HepG2 (cell line): ENCODE measurements at regions not wholly inside any gene's neighbourhood (a gene's known extent, or its start where the extent isn't known, plus 50 kb on each side); places are given as distances from the start of the nearest gene placed in this dataset.

Experiments
- ATAC-seq: fragments of 200-7000 bp; cut with Tn5 transposase; 3 replicates; pipeline ENCODE4 v1.9.1; 2020; ENCODE audit warnings: mild to moderate bottlenecking, moderate library complexity
- BruUV-seq: library from RNA; stranded (reverse); fragments of 400-500 nt; replicated peaks from 2 replicates; lab custom pipeline; 2021; lab: Mats Ljungman, UMichigan
- CTCF ChIA-PET: fragments of 300-600 bp; formaldehyde crosslinking; extraction: SDS; loops from one replicate; lab custom pipeline; 2021; ENCODE audit warnings: low total read pairs, inconsistent platforms, low intra/inter-chr PET ratio; lab: Yijun Ruan, JAX
- POLR2A ChIA-PET: fragments of 350-600 bp; sonication (Branson Sonifier 250); formaldehyde crosslinking; loops from one replicate; lab custom pipeline; 2020; ENCODE audit warnings: antibody characterized with exemption, inconsistent platforms; lab: Yijun Ruan, JAX
- DNase-seq: peaks from one replicate; pipeline ENCODE4 v3.0.0-alpha.2; 2015; ENCODE audit warnings: low spot score
- FAIRE-seq: peaks from 3 replicates; lab custom pipeline; 2011; peaks lifted over from hg19 to GRCh38; lab: Jason Lieb, UNC
- H2AFZ ChIP-seq: one replicate; pipeline ENCODE4 v1.6.1; 2011; ENCODE audit warnings: low read length, inconsistent platforms
- H3K27ac ChIP-seq: fragments of 300-600 bp; 3 replicates; pipeline ENCODE4 v1.8.0; 2011; ENCODE audit warnings: mixed run types, mild to moderate bottlenecking, mixed read lengths, low read length, inconsistent platforms; ENCODE audit not compliant: insufficient read depth; ENCODE audit errors: extremely low read length
- H3K27me3 ChIP-seq, 2 experiments: fragments of 200-600 bp in 1 of 2; 2 replicates in 1 of 2; 3 replicates in 1 of 2; pipeline versions ENCODE4 v1.6.0 to v1.8.0; 2011; ENCODE audit warnings: low read length in 2 of 2, mild to moderate bottlenecking in 2 of 2, moderate library complexity in 2 of 2, inconsistent platforms in 1 of 2; ENCODE audit not compliant: insufficient read depth in 2 of 2, control insufficient read depth in 1 of 2
- H3K36me3 ChIP-seq, 2 experiments: fragments of 200-600 bp in 1 of 2; replicated peaks in 1 of 2; 2 replicates in 1 of 2; 3 replicates in 1 of 2; pipeline versions ENCODE4 v1.5.1 to v1.8.0; 2011; ENCODE audit warnings: low read length in 2 of 2, inconsistent platforms in 1 of 2; ENCODE audit not compliant: insufficient read depth in 2 of 2, control insufficient read depth in 1 of 2
- H3K4me1 ChIP-seq: 2 replicates; pipeline ENCODE4 v1.5.1; 2012; ENCODE audit warnings: low read length, inconsistent platforms; ENCODE audit not compliant: insufficient read depth
- H3K4me2 ChIP-seq: 2 replicates; pipeline ENCODE4 v1.6.0; 2011; ENCODE audit warnings: low read depth, low read length, inconsistent platforms
- H3K4me3 ChIP-seq, 3 experiments: fragments of 200-600 bp in 1 of 3; sonication (generic), shearing (Covaris generic) in 1 of 3; replicated peaks in 1 of 3; 2 replicates each; pipeline ENCODE4 v1.5.1; 2011 to 2016; ENCODE audit warnings: low read length in 3 of 3, inconsistent platforms in 2 of 3, low read depth in 2 of 3, mild to moderate bottlenecking in 2 of 3, control low read depth in 1 of 3, mixed read lengths in 1 of 3; ENCODE audit not compliant: insufficient read depth in 1 of 3
- H3K79me2 ChIP-seq: one replicate; pipeline ENCODE4 v1.6.1; 2011; ENCODE audit warnings: low read length, inconsistent platforms; ENCODE audit not compliant: insufficient read depth
- H3K9ac ChIP-seq: 2 replicates; pipeline ENCODE4 v1.6.0; 2011; ENCODE audit warnings: mild to moderate bottlenecking, low read depth, low read length, inconsistent platforms; ENCODE audit not compliant: insufficient read depth
- H3K9me3 ChIP-seq: 2 replicates; pipeline ENCODE4 v1.5.1; 2012; ENCODE audit warnings: mild to moderate bottlenecking, low read length
- H4K20me1 ChIP-seq: 2 replicates; pipeline ENCODE4 v1.6.0; 2011; ENCODE audit warnings: inconsistent platforms, mild to moderate bottlenecking, low read length, moderate library complexity; ENCODE audit not compliant: insufficient read depth
- CREM ChIP-seq, 2 experiments: sonication (generic) in 1 of 2; formaldehyde crosslinking in 1 of 2; IDR thresholded peaks; 2 replicates each; pipeline versions ENCODE4 v1.4.0 to v1.6.1; 2016 to 2020; ENCODE audit warnings: antibody characterized with exemption in 1 of 2, mild to moderate bottlenecking in 1 of 2, missing genetic modification reagents in 1 of 2
- MTF2 ChIP-seq: sonication (generic); formaldehyde crosslinking; IDR thresholded peaks from 2 replicates; pipeline ENCODE4 v1.5.0; 2020; ENCODE audit warnings: missing genetic modification reagents, borderline replicate concordance
- NAIF1 ChIP-seq: sonication (generic); formaldehyde crosslinking; IDR thresholded peaks from 2 replicates; pipeline ENCODE4 v1.5.0; 2020; ENCODE audit warnings: mild to moderate bottlenecking, missing genetic modification reagents, borderline replicate concordance
- NCOA1 ChIP-seq: sonication (generic); formaldehyde crosslinking; IDR thresholded peaks from 2 replicates; pipeline ENCODE4 v1.9.0; 2021; ENCODE audit warnings: missing genetic modification reagents
- PHF5A ChIP-seq: IDR thresholded peaks from one replicate; pipeline ENCODE4 v1.6.1; 2018; ENCODE audit warnings: low read depth, missing genetic modification reagents; ENCODE audit not compliant: unreplicated experiment
- PPARG ChIP-seq: conservative IDR thresholded peaks from 2 replicates; pipeline ENCODE4 v1.6.1; 2016; ENCODE audit warnings: missing biosample characterization, missing genetic modification reagents
- SPEN ChIP-seq: sonication (generic); formaldehyde crosslinking; IDR thresholded peaks from 2 replicates; pipeline ENCODE4 v1.5.1; 2020; ENCODE audit warnings: low read depth, mild to moderate bottlenecking, missing genetic modification reagents
- XRCC5 ChIP-seq: fragments of 200-400 bp; formaldehyde crosslinking; optimal IDR thresholded peaks from 2 replicates; pipeline ENCODE3; 2017; ENCODE audit warnings: mild to moderate bottlenecking, low read length
- ZFAT ChIP-seq: sonication (generic); formaldehyde crosslinking; conservative IDR thresholded peaks from 2 replicates; pipeline ENCODE4 v1.8.1; 2023; ENCODE audit warnings: missing genetic modification reagents, inconsistent platforms
- ZNF224 ChIP-seq: sonication (generic); formaldehyde crosslinking; IDR thresholded peaks from 2 replicates; pipeline ENCODE4 v1.5.0; 2020; ENCODE audit warnings: mild to moderate bottlenecking, missing genetic modification reagents
- ZNF354B ChIP-seq: sonication (generic); formaldehyde crosslinking; IDR thresholded peaks from 2 replicates; pipeline ENCODE4 v1.8.0; 2022; ENCODE audit warnings: mild to moderate bottlenecking, missing genetic modification reagents
- ZNF430 ChIP-seq: sonication (generic); formaldehyde crosslinking; IDR thresholded peaks from 2 replicates; pipeline ENCODE4 v1.9.0; 2021; ENCODE audit warnings: mild to moderate bottlenecking, missing genetic modification reagents
- ZNF704 ChIP-seq: sonication (generic); formaldehyde crosslinking; IDR thresholded peaks from 2 replicates; pipeline ENCODE4 v1.8.1; 2023; ENCODE audit warnings: mild to moderate bottlenecking, inconsistent platforms, moderate library complexity, missing genetic modification reagents, borderline replicate concordance
- WGBS: methylation state at CpG from one replicate; pipeline ENCODE4 v1.1.6; 2017; ENCODE audit warnings: low lambda C conversion rate; 5-methylcytosine and 5-hydroxymethylcytosine counted together
- in situ Hi-C: cut with HindIII; loops from 2 replicates; pipeline ENCODE4 v1.10.0; 2017; ENCODE audit warnings: low pct_unique_long_range_greater_than_20kb; ENCODE audit not compliant: extremely low pct_ligation_motif_present
- intact Hi-C: fragments of 100-400 bp; cut with micrococcal nuclease; formaldehyde crosslinking; loops from one replicate; pipeline ENCODE4 v1.10.0; 2022; ENCODE audit not compliant: unreplicated experiment
- TF ChIP-seq, protein P1 (sequence below): sonication (generic); formaldehyde crosslinking; IDR thresholded peaks from 2 replicates; pipeline ENCODE4 v1.5.0; 2020; ENCODE audit warnings: mild to moderate bottlenecking, missing genetic modification reagents, borderline replicate concordance
- TF ChIP-seq, protein P2 (sequence below): sonication (generic); formaldehyde crosslinking; IDR thresholded peaks from 2 replicates; pipeline ENCODE4 v1.4.0; 2020; ENCODE audit warnings: mild to moderate bottlenecking, missing genetic modification reagents, borderline replicate concordance

DNA sequence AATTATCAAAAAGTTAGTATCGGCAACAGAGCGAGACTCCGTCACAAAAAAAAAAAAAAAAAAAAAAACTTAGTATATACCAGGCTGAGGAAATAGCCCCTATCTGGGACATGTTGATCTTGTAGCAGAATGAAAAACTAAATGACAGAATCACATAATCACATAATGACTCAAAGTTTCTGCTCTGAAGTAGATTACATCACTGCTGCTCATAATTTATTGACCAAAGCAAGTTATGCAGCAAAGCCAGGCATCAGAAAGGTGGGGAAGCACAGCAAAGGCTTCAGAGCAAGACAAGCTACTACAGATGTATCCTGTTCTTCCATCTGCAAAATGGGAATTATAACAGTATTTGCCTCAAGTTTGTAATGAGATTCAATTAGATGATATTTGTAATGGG, 68.1 kb downstream of the BOD1L2 start (continued):
- TF ChIP-seq PPARG (no peak), PHF5A (CRISPR knock-in tag) (no peak), ZNF430 (no peak), XRCC5 (no peak)

DNA sequence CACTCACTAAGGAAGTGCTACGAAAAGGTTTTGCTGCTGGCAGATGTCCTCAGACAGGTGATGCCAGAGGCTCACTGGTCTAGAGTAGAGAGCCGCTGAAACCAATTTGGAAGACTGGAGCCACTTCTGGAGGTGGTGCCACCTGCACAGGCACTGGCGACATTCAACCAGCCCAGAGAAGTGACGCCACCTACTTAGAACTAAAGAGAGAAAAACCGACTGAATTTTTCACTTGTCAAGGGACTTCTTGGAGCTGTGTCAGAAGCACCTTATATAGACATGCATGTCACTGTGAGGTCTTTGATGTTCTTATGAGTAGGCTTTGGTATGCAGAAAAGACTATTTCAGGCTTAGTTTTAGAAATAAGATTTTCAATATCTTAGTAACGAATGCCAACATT, 71.4 kb downstream of the BOD1L2 start:
- no peaks in the 10 kb centered on the region for H3K9me3 ChIP-seq
- FAIRE-seq (no peak), ATAC-seq (no peak), DNase-seq (no peak)
- no peak overlapping the region for H3K27ac ChIP-seq
- H4K20me1 ChIP-seq = no peaks in the 10 kb centered on the region
- CTCF ChIA-PET = no interaction called here
- BruUV-seq = no TSS peak
- H3K27me3 ChIP-seq = 0 out of 5 replicates have a peak, but pooled peaks cover 0 to 2% of the 10 kb centered on the region in 2 experiments
- no peaks in the 10 kb centered on the region for H3K79me2 ChIP-seq
- POLR2A ChIA-PET = no interaction called here
- in situ Hi-C loops (no loop called here), intact Hi-C loops (no loop called here)
- no peaks in the 10 kb centered on the region for H3K4me1 ChIP-seq
- 47% methylated on average over 6 of the region's 6 CpGs for WGBS
- no peaks in the 10 kb centered on the region for H3K36me3 ChIP-seq
- no peak overlapping the region for H3K4me2 ChIP-seq
- H3K4me3 ChIP-seq = no peak overlapping the region
- no peak overlapping the region for H3K9ac ChIP-seq
- no peak overlapping the region for H2AFZ ChIP-seq
- TF ChIP-seq SPEN (CRISPR knock-in tag) (no peak), MTF2 (CRISPR knock-in tag) (no peak), ZFAT (CRISPR knock-in tag) (no peak), NCOA1 (no peak), ZNF354B (no peak), NAIF1 (CRISPR knock-in tag) (no peak), ZNF224 (no peak), CREM (IDR thresholded peaks at IDR 0.05) (no peak), CREM (CRISPR knock-in tag; IDR thresholded peaks at IDR 0.05) (no peak), ZNF704 (CRISPR knock-in tag) (no peak)
- TF ChIP-seq, protein P1, sequence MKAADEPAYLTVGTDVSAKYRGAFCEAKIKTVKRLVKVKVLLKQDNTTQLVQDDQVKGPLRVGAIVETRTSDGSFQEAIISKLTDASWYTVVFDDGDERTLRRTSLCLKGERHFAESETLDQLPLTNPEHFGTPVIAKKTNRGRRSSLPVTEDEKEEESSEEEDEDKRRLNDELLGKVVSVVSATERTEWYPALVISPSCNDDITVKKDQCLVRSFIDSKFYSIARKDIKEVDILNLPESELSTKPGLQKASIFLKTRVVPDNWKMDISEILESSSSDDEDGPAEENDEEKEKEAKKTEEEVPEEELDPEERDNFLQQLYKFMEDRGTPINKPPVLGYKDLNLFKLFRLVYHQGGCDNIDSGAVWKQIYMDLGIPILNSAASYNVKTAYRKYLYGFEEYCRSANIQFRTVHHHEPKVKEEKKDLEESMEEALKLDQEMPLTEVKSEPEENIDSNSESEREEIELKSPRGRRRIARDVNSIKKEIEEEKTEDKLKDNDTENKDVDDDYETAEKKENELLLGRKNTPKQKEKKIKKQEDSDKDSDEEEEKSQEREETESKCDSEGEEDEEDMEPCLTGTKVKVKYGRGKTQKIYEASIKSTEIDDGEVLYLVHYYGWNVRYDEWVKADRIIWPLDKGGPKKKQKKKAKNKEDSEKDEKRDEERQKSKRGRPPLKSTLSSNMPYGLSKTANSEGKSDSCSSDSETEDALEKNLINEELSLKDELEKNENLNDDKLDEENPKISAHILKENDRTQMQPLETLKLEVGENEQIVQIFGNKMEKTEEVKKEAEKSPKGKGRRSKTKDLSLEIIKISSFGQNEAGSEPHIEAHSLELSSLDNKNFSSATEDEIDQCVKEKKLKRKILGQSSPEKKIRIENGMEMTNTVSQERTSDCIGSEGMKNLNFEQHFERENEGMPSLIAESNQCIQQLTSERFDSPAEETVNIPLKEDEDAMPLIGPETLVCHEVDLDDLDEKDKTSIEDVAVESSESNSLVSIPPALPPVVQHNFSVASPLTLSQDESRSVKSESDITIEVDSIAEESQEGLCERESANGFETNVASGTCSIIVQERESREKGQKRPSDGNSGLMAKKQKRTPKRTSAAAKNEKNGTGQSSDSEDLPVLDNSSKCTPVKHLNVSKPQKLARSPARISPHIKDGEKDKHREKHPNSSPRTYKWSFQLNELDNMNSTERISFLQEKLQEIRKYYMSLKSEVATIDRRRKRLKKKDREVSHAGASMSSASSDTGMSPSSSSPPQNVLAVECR (CRISPR knock-in tag) = no peak
- TF ChIP-seq, protein P2, sequence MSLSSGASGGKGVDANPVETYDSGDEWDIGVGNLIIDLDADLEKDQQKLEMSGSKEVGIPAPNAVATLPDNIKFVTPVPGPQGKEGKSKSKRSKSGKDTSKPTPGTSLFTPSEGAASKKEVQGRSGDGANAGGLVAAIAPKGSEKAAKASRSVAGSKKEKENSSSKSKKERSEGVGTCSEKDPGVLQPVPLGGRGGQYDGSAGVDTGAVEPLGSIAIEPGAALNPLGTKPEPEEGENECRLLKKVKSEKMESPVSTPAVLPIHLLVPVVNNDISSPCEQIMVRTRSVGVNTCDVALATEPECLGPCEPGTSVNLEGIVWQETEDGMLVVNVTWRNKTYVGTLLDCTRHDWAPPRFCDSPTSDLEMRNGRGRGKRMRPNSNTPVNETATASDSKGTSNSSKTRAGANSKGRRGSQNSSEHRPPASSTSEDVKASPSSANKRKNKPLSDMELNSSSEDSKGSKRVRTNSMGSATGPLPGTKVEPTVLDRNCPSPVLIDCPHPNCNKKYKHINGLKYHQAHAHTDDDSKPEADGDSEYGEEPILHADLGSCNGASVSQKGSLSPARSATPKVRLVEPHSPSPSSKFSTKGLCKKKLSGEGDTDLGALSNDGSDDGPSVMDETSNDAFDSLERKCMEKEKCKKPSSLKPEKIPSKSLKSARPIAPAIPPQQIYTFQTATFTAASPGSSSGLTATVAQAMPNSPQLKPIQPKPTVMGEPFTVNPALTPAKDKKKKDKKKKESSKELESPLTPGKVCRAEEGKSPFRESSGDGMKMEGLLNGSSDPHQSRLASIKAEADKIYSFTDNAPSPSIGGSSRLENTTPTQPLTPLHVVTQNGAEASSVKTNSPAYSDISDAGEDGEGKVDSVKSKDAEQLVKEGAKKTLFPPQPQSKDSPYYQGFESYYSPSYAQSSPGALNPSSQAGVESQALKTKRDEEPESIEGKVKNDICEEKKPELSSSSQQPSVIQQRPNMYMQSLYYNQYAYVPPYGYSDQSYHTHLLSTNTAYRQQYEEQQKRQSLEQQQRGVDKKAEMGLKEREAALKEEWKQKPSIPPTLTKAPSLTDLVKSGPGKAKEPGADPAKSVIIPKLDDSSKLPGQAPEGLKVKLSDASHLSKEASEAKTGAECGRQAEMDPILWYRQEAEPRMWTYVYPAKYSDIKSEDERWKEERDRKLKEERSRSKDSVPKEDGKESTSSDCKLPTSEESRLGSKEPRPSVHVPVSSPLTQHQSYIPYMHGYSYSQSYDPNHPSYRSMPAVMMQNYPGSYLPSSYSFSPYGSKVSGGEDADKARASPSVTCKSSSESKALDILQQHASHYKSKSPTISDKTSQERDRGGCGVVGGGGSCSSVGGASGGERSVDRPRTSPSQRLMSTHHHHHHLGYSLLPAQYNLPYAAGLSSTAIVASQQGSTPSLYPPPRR (CRISPR knock-in tag) = no peak
